ENCODE measurements at regions not wholly inside any gene's neighbourhood (a gene's known extent, or its start where the extent isn't known, plus 50 kb on each side); places are given as distances from the start of the nearest gene placed in this dataset.

- H3K4me3 ChIP-seq: no peak overlapping the region
- H3K27ac ChIP-seq: no peak overlapping the region
- 93 to 96% (median 95%) methylated on average over 19 of the region's 19 CpGs for WGBS, 3 donors
- intact Hi-C loops (cut with DNase I): no loop called here
- DNase-seq (no peak), ATAC-seq (no peak)
- H3K4me1 ChIP-seq: peaks cover 5% of the 10 kb centered on the region
- H3K9me3 ChIP-seq: no peaks in the 10 kb centered on the region
- H3K36me3 ChIP-seq (ENCODE audit: insufficient read depth in 1 of 2, low read depth in 1 of 2): no peaks in the 10 kb centered on the region
- H3K27me3 ChIP-seq (ENCODE audit: insufficient read depth in 3 of 3, low read length in 2 of 3): no peaks in the 10 kb centered on the region
- TF ChIP-seq, protein P1, sequence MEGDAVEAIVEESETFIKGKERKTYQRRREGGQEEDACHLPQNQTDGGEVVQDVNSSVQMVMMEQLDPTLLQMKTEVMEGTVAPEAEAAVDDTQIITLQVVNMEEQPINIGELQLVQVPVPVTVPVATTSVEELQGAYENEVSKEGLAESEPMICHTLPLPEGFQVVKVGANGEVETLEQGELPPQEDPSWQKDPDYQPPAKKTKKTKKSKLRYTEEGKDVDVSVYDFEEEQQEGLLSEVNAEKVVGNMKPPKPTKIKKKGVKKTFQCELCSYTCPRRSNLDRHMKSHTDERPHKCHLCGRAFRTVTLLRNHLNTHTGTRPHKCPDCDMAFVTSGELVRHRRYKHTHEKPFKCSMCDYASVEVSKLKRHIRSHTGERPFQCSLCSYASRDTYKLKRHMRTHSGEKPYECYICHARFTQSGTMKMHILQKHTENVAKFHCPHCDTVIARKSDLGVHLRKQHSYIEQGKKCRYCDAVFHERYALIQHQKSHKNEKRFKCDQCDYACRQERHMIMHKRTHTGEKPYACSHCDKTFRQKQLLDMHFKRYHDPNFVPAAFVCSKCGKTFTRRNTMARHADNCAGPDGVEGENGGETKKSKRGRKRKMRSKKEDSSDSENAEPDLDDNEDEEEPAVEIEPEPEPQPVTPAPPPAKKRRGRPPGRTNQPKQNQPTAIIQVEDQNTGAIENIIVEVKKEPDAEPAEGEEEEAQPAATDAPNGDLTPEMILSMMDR (IDR thresholded peaks at IDR 0.05): no peak
Observed at GRCh38 chr10:128326251-128326650, 200.0 kb upstream of the MKI67 start.

- Histone ChIP-seq H3K4me3 (no peak overlapping the region), H3K4me1 (peaks cover 5% of the 10 kb centered on the region), H3K27me3 (ENCODE audit: insufficient read depth in 3 of 3, low read length in 2 of 3) (no peaks in the 10 kb centered on the region), H3K27ac (no peak overlapping the region), H3K36me3 (ENCODE audit: insufficient read depth in 1 of 2, low read depth in 1 of 2) (no peaks in the 10 kb centered on the region), H3K9me3 (no peaks in the 10 kb centered on the region)
- TF ChIP-seq, protein P1 (IDR thresholded peaks at IDR 0.05): no peak
- 95 to 96% (median 95%) methylated on average over 10 to 11 of the region's 11 CpGs for WGBS, 3 donors
- intact Hi-C loops (cut with DNase I): no loop called here
- ATAC-seq: no peak
- no peak for DNase-seq
Observed at GRCh38 chr10:128326851-128327250, 200.6 kb upstream of the MKI67 start.

GRCh38 chr10:128336401-128336800 is 210.2 kb upstream of the MKI67 start:
- H3K4me3 ChIP-seq: no peak overlapping the region
- no peak overlapping the region for H3K27ac ChIP-seq
- no peaks in the 10 kb centered on the region for H3K27me3 ChIP-seq (ENCODE audit: insufficient read depth in 3 of 3, low read length in 2 of 3)
- intact Hi-C loops (cut with DNase I): no loop called here
- DNase-seq: no peak
- no peak for ATAC-seq
- 67 to 75% (median 69%) methylated on average over 6 of the region's 6 CpGs for WGBS, 3 donors
- peaks cover 14% of the 10 kb centered on the region for H3K4me1 ChIP-seq
- H3K9me3 ChIP-seq: no peaks in the 10 kb centered on the region
- TF ChIP-seq, protein P1 (IDR thresholded peaks at IDR 0.05): no peak
- H3K36me3 ChIP-seq (ENCODE audit: insufficient read depth in 1 of 2, low read depth in 1 of 2): no peaks in the 10 kb centered on the region

DNA sequence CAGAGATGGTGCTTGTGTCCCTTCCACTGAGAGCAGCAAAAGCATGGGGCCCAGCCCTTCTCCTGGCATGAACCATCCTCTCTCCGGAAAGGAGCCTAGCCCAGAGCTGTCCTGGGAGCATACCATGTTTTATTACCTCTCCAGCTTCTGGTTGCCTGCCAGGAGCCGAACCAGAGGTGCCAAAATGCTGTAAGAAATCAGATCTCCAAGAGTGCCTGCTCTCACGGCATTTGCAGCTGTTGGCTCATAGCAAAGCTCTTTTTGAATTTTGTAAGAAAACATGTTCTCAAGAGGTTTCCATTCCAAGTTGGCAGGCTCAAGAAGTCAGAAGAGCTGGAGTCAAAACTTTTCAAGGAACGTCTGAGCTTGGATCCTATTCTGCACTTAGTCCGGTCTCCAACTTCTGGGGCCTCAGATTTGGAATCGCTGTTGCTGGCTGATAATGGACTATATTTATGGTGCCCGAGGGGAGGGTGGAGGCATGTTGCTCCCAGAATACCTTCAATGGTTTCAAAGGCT is 211.7 kb upstream of the MKI67 start:
- ATAC-seq (peak; percentile 46 to 95 (median 82)), DNase-seq (peak; percentile 71 to 89)
- H3K9me3 ChIP-seq: no peaks in the 10 kb centered on the region
- peaks cover 14% of the 10 kb centered on the region for H3K4me1 ChIP-seq
- 14 to 20% (median 19%) methylated on average over 7 of the region's 7 CpGs for WGBS, 3 donors
- TF ChIP-seq, protein P1 (IDR thresholded peaks at IDR 0.05): no peak
- intact Hi-C loops (cut with DNase I): no loop called here
- no peaks in the 10 kb centered on the region for H3K36me3 ChIP-seq (ENCODE audit: insufficient read depth in 1 of 2, low read depth in 1 of 2)
- peak overlapping the region; percentile 0 for H3K4me3 ChIP-seq
- peak overlapping the region; percentile 4 for H3K27ac ChIP-seq
- H3K27me3 ChIP-seq (ENCODE audit: insufficient read depth in 3 of 3, low read length in 2 of 3): no peaks in the 10 kb centered on the region

DNA sequence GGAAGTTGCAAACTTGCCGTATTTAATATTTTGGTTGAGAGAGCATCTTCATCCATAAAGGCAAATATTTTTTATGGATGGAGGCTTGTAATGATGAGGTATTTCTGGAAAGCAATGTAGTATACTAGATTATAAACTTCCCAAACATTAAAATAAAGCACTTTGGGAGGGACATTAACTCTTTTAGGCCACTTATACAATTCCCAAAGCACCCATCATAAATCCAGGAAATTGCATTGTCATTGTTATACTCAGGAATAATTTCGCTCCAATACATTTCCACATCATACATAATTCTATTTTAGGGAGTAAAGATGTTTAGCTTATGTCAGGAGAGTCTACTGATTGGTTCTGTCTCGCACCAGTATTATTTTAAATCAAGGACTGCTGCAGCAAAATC is 212.7 kb upstream of the MKI67 start:
- Histone ChIP-seq H3K36me3 (ENCODE audit: insufficient read depth in 1 of 2, low read depth in 1 of 2) (no peaks in the 10 kb centered on the region), H3K27me3 (ENCODE audit: insufficient read depth in 3 of 3, low read length in 2 of 3) (no peaks in the 10 kb centered on the region), H3K4me1 (peaks cover 14% of the 10 kb centered on the region), H3K4me3 (no peak overlapping the region), H3K27ac (no peak overlapping the region), H3K9me3 (no peaks in the 10 kb centered on the region)
- intact Hi-C loops (cut with DNase I): no loop called here
- WGBS, 3 donors: 76 to 86% (median 83%) methylated on average over 3 of the region's 3 CpGs
- TF ChIP-seq, protein P1 (IDR thresholded peaks at IDR 0.05): no peak
- no peak for DNase-seq
- ATAC-seq: no peak
